PC-9 (cell line): ENCODE measurements at regions not wholly inside any gene's neighbourhood (a gene's known extent, or its start where the extent isn't known, plus 50 kb on each side); places are given as distances from the start of the nearest gene placed in this dataset.

Experiments
- EZH2 ChIP-seq: fragments of 200-600 bp; sonication (generic); IDR thresholded peaks from 2 replicates; pipeline ENCODE4 v1.8.0; 2017; ENCODE audit warnings: antibody characterized with exemption, low read depth
- TF ChIP-seq, protein P1 (sequence below): fragments of 200-600 bp; sonication (generic); conservative IDR thresholded peaks from 2 replicates; pipeline ENCODE4 v1.6.1; 2017; ENCODE audit warnings: mixed run types, antibody characterized with exemption, mild to moderate bottlenecking, moderate library complexity

DNA sequence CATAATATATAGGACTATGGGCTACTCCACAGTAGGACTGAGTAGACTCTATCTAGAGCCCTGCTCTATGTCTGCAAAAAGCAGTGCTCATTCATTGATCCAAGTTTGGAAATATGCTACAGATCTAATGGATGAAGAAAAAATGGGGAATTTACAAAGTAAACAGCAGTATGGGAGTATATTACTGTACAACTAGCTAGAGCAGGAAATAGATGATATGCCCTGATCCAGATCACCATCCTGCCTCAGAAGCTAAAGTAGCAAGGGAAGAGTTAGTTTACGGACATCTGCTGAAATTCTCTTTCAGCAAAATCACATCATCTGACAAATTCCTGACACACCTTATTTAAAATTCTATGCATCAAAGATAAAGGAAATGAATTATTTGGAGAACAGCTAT, 168.2 kb upstream of the SEMA3A start:
- TF ChIP-seq, protein P1, sequence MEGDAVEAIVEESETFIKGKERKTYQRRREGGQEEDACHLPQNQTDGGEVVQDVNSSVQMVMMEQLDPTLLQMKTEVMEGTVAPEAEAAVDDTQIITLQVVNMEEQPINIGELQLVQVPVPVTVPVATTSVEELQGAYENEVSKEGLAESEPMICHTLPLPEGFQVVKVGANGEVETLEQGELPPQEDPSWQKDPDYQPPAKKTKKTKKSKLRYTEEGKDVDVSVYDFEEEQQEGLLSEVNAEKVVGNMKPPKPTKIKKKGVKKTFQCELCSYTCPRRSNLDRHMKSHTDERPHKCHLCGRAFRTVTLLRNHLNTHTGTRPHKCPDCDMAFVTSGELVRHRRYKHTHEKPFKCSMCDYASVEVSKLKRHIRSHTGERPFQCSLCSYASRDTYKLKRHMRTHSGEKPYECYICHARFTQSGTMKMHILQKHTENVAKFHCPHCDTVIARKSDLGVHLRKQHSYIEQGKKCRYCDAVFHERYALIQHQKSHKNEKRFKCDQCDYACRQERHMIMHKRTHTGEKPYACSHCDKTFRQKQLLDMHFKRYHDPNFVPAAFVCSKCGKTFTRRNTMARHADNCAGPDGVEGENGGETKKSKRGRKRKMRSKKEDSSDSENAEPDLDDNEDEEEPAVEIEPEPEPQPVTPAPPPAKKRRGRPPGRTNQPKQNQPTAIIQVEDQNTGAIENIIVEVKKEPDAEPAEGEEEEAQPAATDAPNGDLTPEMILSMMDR, result no peak
- no peak for TF ChIP-seq EZH2
